H9 (cell line): ENCODE measurements at regions not wholly inside any gene's neighbourhood (a gene's known extent, or its start where the extent isn't known, plus 50 kb on each side); places are given as distances from the start of the nearest gene placed in this dataset.

Experiments used
- DNase-seq: peaks from one replicate; pipeline ENCODE4 v3.0.0-alpha.2; 2017
- H2AFZ ChIP-seq: one replicate; pipeline ENCODE4 v1.6.1; 2013; ENCODE audit warnings: mild to moderate bottlenecking, low read length, control low read depth, moderate library complexity
- H2AK5ac ChIP-seq: 2 replicates; pipeline ENCODE4 v1.6.1; 2013; ENCODE audit warnings: low read length, control low read depth, mixed read lengths; ENCODE audit not compliant: insufficient read length
- H2BK120ac ChIP-seq: one replicate; pipeline ENCODE4 v1.6.1; 2013; ENCODE audit warnings: low read depth, mild to moderate bottlenecking, low read length, control low read depth, inconsistent platforms; ENCODE audit not compliant: poor library complexity, severe bottlenecking
- H2BK12ac ChIP-seq: 2 replicates; pipeline ENCODE4 v1.6.1; 2013; ENCODE audit warnings: low read length, control low read depth, mixed read lengths, low read depth; ENCODE audit not compliant: insufficient read length
- H2BK15ac ChIP-seq: 2 replicates; pipeline ENCODE4 v1.6.1; 2013; ENCODE audit warnings: low read depth, low read length, control low read depth
- H2BK20ac ChIP-seq: one replicate; pipeline ENCODE4 v1.6.1; 2013; ENCODE audit warnings: low read depth, mild to moderate bottlenecking, low read length, control low read depth, inconsistent platforms; ENCODE audit not compliant: poor library complexity, severe bottlenecking
- H2BK5ac ChIP-seq: 2 replicates; pipeline ENCODE4 v1.6.1; 2013; ENCODE audit warnings: low read length, control low read depth, mixed read lengths; ENCODE audit not compliant: insufficient read length
- H3K14ac ChIP-seq: 2 replicates; pipeline ENCODE4 v1.6.1; 2013; ENCODE audit warnings: low read length, control low read depth; ENCODE audit not compliant: insufficient read depth
- H3K18ac ChIP-seq: 2 replicates; pipeline ENCODE4 v1.6.1; 2013; ENCODE audit warnings: low read depth, mild to moderate bottlenecking, mixed read lengths, low read length, control low read depth; ENCODE audit not compliant: insufficient read length
- H3K23ac ChIP-seq: 2 replicates; pipeline ENCODE4 v1.6.1; 2013; ENCODE audit warnings: low read length, control low read depth, mixed read lengths, low read depth; ENCODE audit not compliant: insufficient read length
- H3K23me2 ChIP-seq: 2 replicates; pipeline ENCODE4 v1.6.1; 2013; ENCODE audit warnings: low read depth, mild to moderate bottlenecking, mixed read lengths, low read length, control low read depth; ENCODE audit not compliant: insufficient read length, poor library complexity, severe bottlenecking
- H3K27ac ChIP-seq: 2 replicates; pipeline ENCODE4 v1.5.1; 2013; ENCODE audit warnings: low read length, control low read depth, mixed read lengths, low read depth; ENCODE audit not compliant: insufficient read length
- H3K27me3 ChIP-seq: 2 replicates; pipeline ENCODE4 v1.6.1; 2013; ENCODE audit warnings: low read length, control low read depth, inconsistent platforms; ENCODE audit not compliant: insufficient read depth
- H3K4ac ChIP-seq: 2 replicates; pipeline ENCODE4 v1.6.1; 2013; ENCODE audit warnings: low read depth, mild to moderate bottlenecking, control low read depth, inconsistent platforms, low read length, moderate library complexity
- H3K4me1 ChIP-seq: 2 replicates; pipeline ENCODE4 v1.6.1; 2013; ENCODE audit warnings: low read length, control low read depth, inconsistent platforms; ENCODE audit not compliant: insufficient read depth
- H3K4me2 ChIP-seq: 2 replicates; pipeline ENCODE4 v1.6.1; 2013; ENCODE audit warnings: low read length, control low read depth, mixed read lengths; ENCODE audit not compliant: insufficient read length, insufficient read depth
- H3K56ac ChIP-seq: 2 replicates; pipeline ENCODE4 v1.6.1; 2013; ENCODE audit warnings: low read depth, mild to moderate bottlenecking, mixed read lengths, low read length, control low read depth; ENCODE audit not compliant: insufficient read length
- H3K79me1 ChIP-seq: 2 replicates; pipeline ENCODE4 v1.6.1; 2013; ENCODE audit warnings: low read depth, mild to moderate bottlenecking, moderate library complexity, low read length, control low read depth, inconsistent platforms; ENCODE audit not compliant: insufficient read depth, poor library complexity, severe bottlenecking
- H3K79me2 ChIP-seq: 2 replicates; pipeline ENCODE4 v1.6.1; 2013; ENCODE audit warnings: low read length, control low read depth, inconsistent platforms; ENCODE audit not compliant: insufficient read depth
- H3K9ac ChIP-seq: 2 replicates; pipeline ENCODE4 v1.6.1; 2013; ENCODE audit warnings: low read length, control low read depth, mixed read lengths; ENCODE audit not compliant: insufficient read length; ENCODE audit errors: extremely low read depth
- H3K9me3 ChIP-seq: one replicate; pipeline ENCODE4 v1.6.1; 2013; ENCODE audit warnings: low read depth, low read length, inconsistent platforms; ENCODE audit not compliant: control insufficient read depth
- H3T11ph ChIP-seq: one replicate; pipeline ENCODE4 v1.6.1; 2013; ENCODE audit warnings: mild to moderate bottlenecking, low read length, control low read depth, inconsistent platforms
- H4K20me1 ChIP-seq: one replicate; pipeline ENCODE4 v1.6.1; 2013; ENCODE audit not compliant: control insufficient read depth, insufficient read length, insufficient read depth
- H4K5ac ChIP-seq: 2 replicates; pipeline ENCODE4 v1.6.1; 2013; ENCODE audit warnings: low read depth, mild to moderate bottlenecking, mixed read lengths, low read length, control low read depth; ENCODE audit not compliant: insufficient read length
- H4K8ac ChIP-seq: replicated peaks from 2 replicates; pipeline ENCODE4 v1.6.1; 2013; ENCODE audit warnings: low read length, control low read depth, mixed read lengths, low read depth; ENCODE audit not compliant: insufficient read length
- H4K91ac ChIP-seq: 2 replicates; pipeline ENCODE4 v1.6.1; 2013; ENCODE audit warnings: low read depth, mild to moderate bottlenecking, moderate library complexity, mixed read lengths, low read length, control low read depth; ENCODE audit not compliant: insufficient read length
- H3K27ac Mint-ChIP-seq, 3 experiments: 2 replicates in 2 of 3; 3 replicates in 1 of 3; pipeline ENCODE4 v1.8.0; 2020 to 2021; ENCODE audit warnings: mixed read lengths in 3 of 3, mild to moderate bottlenecking in 1 of 3, moderate library complexity in 1 of 3
- H3K27me3 Mint-ChIP-seq: 2 replicates; pipeline ENCODE4 v1.8.0; 2021; ENCODE audit warnings: low read depth, mild to moderate bottlenecking, moderate library complexity, mixed read lengths
- H3K36me3 Mint-ChIP-seq, 3 experiments: 2 replicates in 2 of 3; 3 replicates in 1 of 3; pipeline ENCODE4 v1.8.0; 2020 to 2021; ENCODE audit warnings: low read depth in 3 of 3, mixed read lengths in 3 of 3; ENCODE audit not compliant: insufficient read depth in 1 of 3
- H3K4me1 Mint-ChIP-seq, 2 experiments: 2 replicates each; pipeline ENCODE4 v1.8.0; 2020; ENCODE audit warnings: mixed read lengths in 2 of 2
- H3K4me3 Mint-ChIP-seq, 2 experiments: 2 replicates in 1 of 2; 3 replicates in 1 of 2; pipeline ENCODE4 v1.8.0; 2020 to 2021; ENCODE audit warnings: mild to moderate bottlenecking in 2 of 2, mixed read lengths in 2 of 2, moderate library complexity in 1 of 2
- H3K9me3 Mint-ChIP-seq, 2 experiments: 2 replicates in 1 of 2; 3 replicates in 1 of 2; pipeline ENCODE4 v1.8.0; 2020; ENCODE audit warnings: mild to moderate bottlenecking in 2 of 2, mixed read lengths in 2 of 2, moderate library complexity in 1 of 2
- WGBS: extraction: QIAGEN DNeasy Blood & Tissue Kit; methylation state at CpG from one replicate; pipeline ENCODE4 v1.1.7; 2013; ENCODE audit warnings: missing lambda C conversion rate, low lambda C conversion rate, mixed read lengths; ENCODE audit not compliant: insufficient read length; ENCODE audit errors: extremely low coverage; 5-methylcytosine and 5-hydroxymethylcytosine counted together
- TF ChIP-seq, protein P1 (sequence below): fragments of 200-600 bp; sonication (generic); conservative IDR thresholded peaks from 3 replicates; pipeline ENCODE4 v1.8.0; 2021; ENCODE audit warnings: antibody characterized with exemption, mild to moderate bottlenecking

DNA sequence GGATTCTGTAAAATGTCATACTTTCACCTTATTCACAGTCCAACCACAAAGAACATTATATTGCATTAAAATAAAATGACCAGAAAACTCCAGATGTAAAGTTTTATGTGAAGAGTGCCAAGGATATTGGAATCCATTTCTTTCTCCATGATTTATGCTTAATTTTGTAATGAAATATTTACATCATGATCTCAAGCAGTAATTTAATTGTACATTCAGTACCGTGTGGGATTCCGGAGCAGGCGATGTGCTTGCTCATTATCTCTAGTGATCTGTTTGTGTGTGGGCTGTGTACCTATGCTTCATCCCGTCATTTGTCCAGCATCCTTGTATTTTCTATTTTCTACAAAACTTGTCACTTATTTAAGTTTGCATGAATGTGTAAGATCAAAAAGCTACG lies 415.9 kb upstream of the SLC8A1 start:
- Histone ChIP-seq H4K91ac (no peak overlapping the region), H3T11ph (no peak overlapping the region), H4K20me1 (no peaks in the 10 kb centered on the region), H3K27me3 (no peaks in the 10 kb centered on the region), H3K27ac (no peak overlapping the region), H3K9me3 (no peaks in the 10 kb centered on the region), H2BK12ac (no peak overlapping the region), H4K8ac (no peak overlapping the region), H2BK20ac (no peak overlapping the region), H3K79me1 (no peaks in the 10 kb centered on the region), H3K9ac (no peak overlapping the region), H3K18ac (no peak overlapping the region), H2BK15ac (no peak overlapping the region), H3K4me1 (no peaks in the 10 kb centered on the region), H3K4ac (no peak overlapping the region), H3K4me2 (no peak overlapping the region), H3K79me2 (no peaks in the 10 kb centered on the region), H2BK5ac (no peak overlapping the region), H3K23ac (no peak overlapping the region), H3K56ac (no peak overlapping the region), H2AK5ac (no peak overlapping the region), H4K5ac (no peak overlapping the region), H3K14ac (no peak overlapping the region), H2BK120ac (no peak overlapping the region), H3K23me2 (no peaks in the 10 kb centered on the region), H2AFZ (no peak overlapping the region)
- Mint-ChIP-seq H3K9me3 (no peaks in the 10 kb centered on the region), H3K27ac (no peak overlapping the region; a peak in 1 of 7 replicates), H3K27me3 (no peaks in the 10 kb centered on the region), H3K36me3 (no peaks in the 10 kb centered on the region), H3K4me3 (no peak overlapping the region), H3K4me1 (no peaks in the 10 kb centered on the region)
- TF ChIP-seq, protein P1, sequence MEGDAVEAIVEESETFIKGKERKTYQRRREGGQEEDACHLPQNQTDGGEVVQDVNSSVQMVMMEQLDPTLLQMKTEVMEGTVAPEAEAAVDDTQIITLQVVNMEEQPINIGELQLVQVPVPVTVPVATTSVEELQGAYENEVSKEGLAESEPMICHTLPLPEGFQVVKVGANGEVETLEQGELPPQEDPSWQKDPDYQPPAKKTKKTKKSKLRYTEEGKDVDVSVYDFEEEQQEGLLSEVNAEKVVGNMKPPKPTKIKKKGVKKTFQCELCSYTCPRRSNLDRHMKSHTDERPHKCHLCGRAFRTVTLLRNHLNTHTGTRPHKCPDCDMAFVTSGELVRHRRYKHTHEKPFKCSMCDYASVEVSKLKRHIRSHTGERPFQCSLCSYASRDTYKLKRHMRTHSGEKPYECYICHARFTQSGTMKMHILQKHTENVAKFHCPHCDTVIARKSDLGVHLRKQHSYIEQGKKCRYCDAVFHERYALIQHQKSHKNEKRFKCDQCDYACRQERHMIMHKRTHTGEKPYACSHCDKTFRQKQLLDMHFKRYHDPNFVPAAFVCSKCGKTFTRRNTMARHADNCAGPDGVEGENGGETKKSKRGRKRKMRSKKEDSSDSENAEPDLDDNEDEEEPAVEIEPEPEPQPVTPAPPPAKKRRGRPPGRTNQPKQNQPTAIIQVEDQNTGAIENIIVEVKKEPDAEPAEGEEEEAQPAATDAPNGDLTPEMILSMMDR = no peak
- WGBS = no CpG with 5 or more reads among the region's 5 CpGs
- DNase-seq = no peak
